MM.1S (cell line): ENCODE measurements at regions not wholly inside any gene's neighbourhood (a gene's known extent, or its start where the extent isn't known, plus 50 kb on each side); places are given as distances from the start of the nearest gene placed in this dataset.

Experiments
- CTCF ChIP-seq: fragments of 300-600 bp; sonication (generic); IDR thresholded peaks from 2 replicates; pipeline ENCODE4 v1.5.1; 2016; ENCODE audit warnings: antibody characterized with exemption, low read length, mixed read lengths
- EZH2 ChIP-seq: fragments of 300-600 bp; sonication (generic); optimal IDR thresholded peaks from 2 replicates; pipeline ENCODE3; 2017; ENCODE audit warnings: low read depth, mild to moderate bottlenecking, antibody characterized with exemption, low read length, mixed read lengths

DNA sequence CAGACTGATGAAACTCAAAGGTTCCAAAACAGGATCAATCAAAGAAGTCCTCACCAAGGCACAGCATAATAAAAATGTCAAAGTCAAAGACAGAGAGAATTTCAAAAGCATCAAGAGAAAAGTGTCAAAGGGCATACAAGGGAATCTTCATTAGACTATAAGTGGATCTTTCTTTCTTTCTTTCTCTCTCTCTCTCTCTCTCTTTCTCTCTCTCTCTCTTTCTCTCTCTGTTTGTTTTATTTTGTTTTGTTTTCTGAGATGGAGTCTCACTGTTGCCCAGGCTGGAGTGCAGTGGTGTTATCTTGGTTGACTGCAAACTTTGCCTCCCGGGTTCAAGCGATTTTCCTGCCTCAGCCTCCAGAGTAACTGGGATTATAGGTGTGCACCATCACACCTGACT, 148.3 kb upstream of the CD180 start:
- TF ChIP-seq CTCF (no peak), EZH2 (no peak)
